C4-2B (cell line): ENCODE measurements at regions not wholly inside any gene's neighbourhood (a gene's known extent, or its start where the extent isn't known, plus 50 kb on each side); places are given as distances from the start of the nearest gene placed in this dataset.

ENCODE experiments used
- CTCF ChIP-seq: fragments of 450-650 bp; conservative IDR thresholded peaks from 2 replicates; pipeline ENCODE4 v1.5.1; 2017; ENCODE audit warnings: mild to moderate bottlenecking
- ZFX ChIP-seq: fragments of 450-650 bp; IDR thresholded peaks from 2 replicates; pipeline ENCODE4 v1.6.1; 2017

GRCh38 chr14:104382361-104383087 lies 197.0 kb upstream of the C14orf180 start:
- TF ChIP-seq CTCF (no peak), ZFX (no peak)
